Trophoblast cell (in vitro differentiated cells and primary cell): ENCODE measurements at regions not wholly inside any gene's neighbourhood (a gene's known extent, or its start where the extent isn't known, plus 50 kb on each side); places are given as distances from the start of the nearest gene placed in this dataset.

Source experiments
- DNase-seq, 2 donors: peaks; one replicate each; pipeline ENCODE4 v3.0.0-alpha.2; 2016
- H2AFZ ChIP-seq: 2 replicates; pipeline ENCODE4 v1.6.1; 2013; ENCODE audit warnings: low read length, moderate library complexity, mild to moderate bottlenecking; ENCODE audit not compliant: insufficient read depth, poor library complexity
- H2AK5ac ChIP-seq: 2 replicates; pipeline ENCODE4 v1.6.1; 2013; ENCODE audit warnings: mild to moderate bottlenecking, low read length
- H2BK120ac ChIP-seq: 2 replicates; pipeline ENCODE4 v1.6.1; 2013; ENCODE audit warnings: low read length, mild to moderate bottlenecking, moderate library complexity; ENCODE audit not compliant: insufficient read depth, poor library complexity
- H2BK12ac ChIP-seq: 2 replicates; pipeline ENCODE4 v1.6.1; 2013; ENCODE audit warnings: mild to moderate bottlenecking, low read length, moderate library complexity
- H2BK5ac ChIP-seq: 2 replicates; pipeline ENCODE4 v1.6.1; 2013; ENCODE audit warnings: low read length, low read depth, moderate library complexity, mild to moderate bottlenecking; ENCODE audit not compliant: poor library complexity
- H3K14ac ChIP-seq: 2 replicates; pipeline ENCODE4 v1.6.1; 2013; ENCODE audit warnings: mild to moderate bottlenecking, low read length
- H3K18ac ChIP-seq: 2 replicates; pipeline ENCODE4 v1.6.1; 2013; ENCODE audit warnings: mild to moderate bottlenecking, low read length
- H3K23ac ChIP-seq: 2 replicates; pipeline ENCODE4 v1.6.1; 2013; ENCODE audit warnings: low read length
- H3K27ac ChIP-seq: 2 replicates; pipeline ENCODE4 v1.5.1; 2013; ENCODE audit warnings: low read depth, mild to moderate bottlenecking, inconsistent platforms, low read length, moderate library complexity
- H3K27me3 ChIP-seq: 2 replicates; pipeline ENCODE4 v1.6.1; 2013; ENCODE audit warnings: inconsistent platforms, mild to moderate bottlenecking, low read length, moderate library complexity; ENCODE audit not compliant: insufficient read depth
- H3K36me3 ChIP-seq, 2 experiments: 1 replicate in 1 of 2; 2 replicates in 1 of 2; pipeline ENCODE4 v1.6.1; 2013; ENCODE audit warnings: low read length in 2 of 2, mild to moderate bottlenecking in 2 of 2, moderate library complexity in 1 of 2; ENCODE audit not compliant: insufficient read depth in 2 of 2, control insufficient read depth in 1 of 2
- H3K4ac ChIP-seq: 2 replicates; pipeline ENCODE4 v1.6.1; 2013; ENCODE audit warnings: low read depth, mild to moderate bottlenecking, low read length, moderate library complexity
- H3K4me1 ChIP-seq, 2 experiments: 1 replicate in 1 of 2; 2 replicates in 1 of 2; pipeline ENCODE4 v1.6.1; 2013; ENCODE audit warnings: low read length in 2 of 2, mild to moderate bottlenecking in 2 of 2, moderate library complexity in 1 of 2; ENCODE audit not compliant: insufficient read depth in 2 of 2, control insufficient read depth in 1 of 2
- H3K4me2 ChIP-seq: 2 replicates; pipeline ENCODE4 v1.6.1; 2013; ENCODE audit warnings: inconsistent platforms, mild to moderate bottlenecking, low read length, moderate library complexity
- H3K4me3 ChIP-seq: 2 replicates; pipeline ENCODE4 v1.5.1; 2013; ENCODE audit warnings: mild to moderate bottlenecking, low read depth, low read length, inconsistent platforms
- H3K79me1 ChIP-seq: one replicate; pipeline ENCODE4 v1.6.1; 2013; ENCODE audit warnings: low read length
- H3K79me2 ChIP-seq: 2 replicates; pipeline ENCODE4 v1.6.1; 2013; ENCODE audit warnings: low read length, mild to moderate bottlenecking; ENCODE audit not compliant: control insufficient read depth, insufficient read depth, poor library complexity
- H3K9ac ChIP-seq: 2 replicates; pipeline ENCODE4 v1.6.1; 2013; ENCODE audit warnings: mild to moderate bottlenecking, low read length
- H3K9me3 ChIP-seq: 2 replicates; pipeline ENCODE4 v1.6.1; 2013; ENCODE audit warnings: low read depth, mild to moderate bottlenecking, control low read depth, inconsistent platforms, low read length; ENCODE audit not compliant: insufficient read depth
- H4K12ac ChIP-seq: 2 replicates; pipeline ENCODE4 v1.6.1; 2013; ENCODE audit warnings: low read depth, mild to moderate bottlenecking, low read length, moderate library complexity
- H4K8ac ChIP-seq: 2 replicates; pipeline ENCODE4 v1.6.1; 2013; ENCODE audit warnings: low read depth, mild to moderate bottlenecking, low read length, moderate library complexity
- H4K91ac ChIP-seq: one replicate; pipeline ENCODE4 v1.6.1; 2013; ENCODE audit warnings: low read depth, mild to moderate bottlenecking, low read length, moderate library complexity
- WGBS: extraction: QIAGEN DNeasy Blood & Tissue Kit; methylation state at CpG from one replicate; pipeline ENCODE4 v1.1.7; 2013; ENCODE audit warnings: missing lambda C conversion rate; ENCODE audit not compliant: insufficient read length, insufficient coverage; ENCODE audit errors: extremely low coverage; 5-methylcytosine and 5-hydroxymethylcytosine counted together

DNA sequence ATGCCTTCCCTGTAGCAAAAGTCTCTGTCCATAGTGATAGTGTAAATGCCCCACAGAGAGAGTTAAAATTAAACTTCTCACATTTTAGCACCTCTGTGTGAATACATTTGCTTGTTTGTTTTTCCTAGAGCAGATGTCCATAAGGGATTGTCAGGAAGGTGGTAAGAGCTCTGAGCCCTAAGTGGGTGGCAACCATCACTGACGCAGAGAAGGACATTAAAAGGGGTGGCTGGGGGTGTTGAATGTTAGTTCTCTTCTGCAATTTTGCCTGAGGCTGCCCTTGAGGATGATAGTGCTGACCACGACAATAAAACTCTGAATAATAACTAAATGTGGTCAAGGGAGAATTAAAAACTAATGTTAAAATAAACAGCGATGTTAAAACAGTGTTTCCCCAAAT is 174.3 kb upstream of the ID4 start:
- H3K4ac ChIP-seq = no peak overlapping the region
- H3K79me1 ChIP-seq = no peaks in the 10 kb centered on the region
- H3K9ac ChIP-seq = no peak overlapping the region
- H2AK5ac ChIP-seq = no peak overlapping the region
- H2AFZ ChIP-seq = no peak overlapping the region
- H3K79me2 ChIP-seq = no peaks in the 10 kb centered on the region
- no peak overlapping the region for H2BK12ac ChIP-seq
- no peak overlapping the region for H3K14ac ChIP-seq
- H4K91ac ChIP-seq = no peak overlapping the region
- H3K4me3 ChIP-seq = no peak overlapping the region
- H2BK120ac ChIP-seq = no peak overlapping the region
- no peak overlapping the region for H4K12ac ChIP-seq
- no peak overlapping the region for H3K23ac ChIP-seq
- DNase-seq = no peak
- H3K4me2 ChIP-seq = no peak overlapping the region
- WGBS = no CpG with 5 or more reads among the region's 3 CpGs
- H3K4me1 ChIP-seq = no peaks in the 10 kb centered on the region
- no peak overlapping the region for H3K27ac ChIP-seq
- no peak overlapping the region for H4K8ac ChIP-seq
- H3K27me3 ChIP-seq = no peaks in the 10 kb centered on the region
- no peak overlapping the region for H2BK5ac ChIP-seq
- H3K18ac ChIP-seq = no peak overlapping the region
- no peaks in the 10 kb centered on the region for H3K9me3 ChIP-seq
- H3K36me3 ChIP-seq = no peaks in the 10 kb centered on the region

DNA sequence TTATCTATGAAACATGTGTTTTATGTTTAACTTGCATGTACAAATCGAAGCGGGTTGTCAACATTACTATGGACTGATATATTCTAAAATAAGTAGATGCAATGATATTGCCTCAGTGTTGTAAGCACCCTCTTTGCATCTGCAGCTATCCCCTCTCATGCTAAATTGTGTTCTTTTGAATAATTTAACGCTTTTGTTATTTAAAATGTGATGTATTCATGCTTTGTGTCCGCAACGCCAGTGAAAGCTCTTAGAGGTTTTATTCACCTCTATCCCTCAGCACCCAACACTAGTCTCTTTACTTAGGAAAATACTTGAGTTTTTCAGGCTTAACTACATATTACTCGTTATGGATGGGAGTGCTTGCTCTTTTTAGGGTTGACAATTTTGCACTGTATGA is 173.7 kb upstream of the ID4 start:
- Histone ChIP-seq H3K9ac (no peak overlapping the region), H4K8ac (no peak overlapping the region), H3K36me3 (no peaks in the 10 kb centered on the region), H2BK5ac (no peak overlapping the region), H2AK5ac (no peak overlapping the region), H3K27ac (no peak overlapping the region), H3K4me3 (no peak overlapping the region), H3K4me1 (no peaks in the 10 kb centered on the region), H3K79me1 (no peaks in the 10 kb centered on the region), H2AFZ (no peak overlapping the region), H3K4ac (no peak overlapping the region), H3K14ac (no peak overlapping the region), H3K79me2 (no peaks in the 10 kb centered on the region), H2BK12ac (no peak overlapping the region), H3K27me3 (no peaks in the 10 kb centered on the region), H3K9me3 (no peaks in the 10 kb centered on the region), H2BK120ac (no peak overlapping the region), H3K23ac (no peak overlapping the region), H4K12ac (no peak overlapping the region), H3K18ac (no peak overlapping the region), H3K4me2 (no peak overlapping the region), H4K91ac (no peak overlapping the region)
- WGBS = no CpG with 5 or more reads among the region's 6 CpGs
- DNase-seq = no peak

DNA sequence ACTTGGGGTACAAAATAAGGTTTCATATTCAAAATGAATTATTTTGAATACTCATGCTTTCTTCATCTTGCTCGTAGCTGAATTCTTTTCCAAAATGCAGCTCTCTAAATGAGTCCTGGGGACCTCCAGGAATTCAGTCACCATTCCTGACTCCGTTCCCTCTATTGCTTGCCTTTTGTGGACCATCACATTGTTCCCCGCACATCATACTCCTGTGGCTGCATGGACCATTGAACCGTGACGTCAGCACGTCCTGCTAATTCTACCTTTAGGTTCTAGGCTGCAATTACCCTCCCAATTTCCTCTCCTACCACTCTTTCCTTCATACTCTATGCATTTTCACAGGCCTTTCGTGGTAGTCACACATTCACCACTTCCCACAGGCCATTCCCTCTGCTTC is 173.1 kb upstream of the ID4 start:
- H2BK5ac ChIP-seq = no peak overlapping the region
- H3K23ac ChIP-seq = no peak overlapping the region
- no peaks in the 10 kb centered on the region for H3K9me3 ChIP-seq
- no peaks in the 10 kb centered on the region for H3K4me1 ChIP-seq
- no peak overlapping the region for H3K14ac ChIP-seq
- no peak overlapping the region for H4K91ac ChIP-seq
- H3K4me3 ChIP-seq = no peak overlapping the region
- H3K79me1 ChIP-seq = no peaks in the 10 kb centered on the region
- no CpG with 5 or more reads among the region's 7 CpGs for WGBS
- H4K8ac ChIP-seq = no peak overlapping the region
- no peak overlapping the region for H3K4ac ChIP-seq
- H3K79me2 ChIP-seq = no peaks in the 10 kb centered on the region
- no peak overlapping the region for H2AFZ ChIP-seq
- H3K9ac ChIP-seq = no peak overlapping the region
- H3K4me2 ChIP-seq = no peak overlapping the region
- H4K12ac ChIP-seq = no peak overlapping the region
- H3K36me3 ChIP-seq = no peaks in the 10 kb centered on the region
- no peaks in the 10 kb centered on the region for H3K27me3 ChIP-seq
- H3K27ac ChIP-seq = no peak overlapping the region
- no peak overlapping the region for H2BK120ac ChIP-seq
- H2AK5ac ChIP-seq = no peak overlapping the region
- no peak for DNase-seq
- H2BK12ac ChIP-seq = no peak overlapping the region
- H3K18ac ChIP-seq = no peak overlapping the region

DNA sequence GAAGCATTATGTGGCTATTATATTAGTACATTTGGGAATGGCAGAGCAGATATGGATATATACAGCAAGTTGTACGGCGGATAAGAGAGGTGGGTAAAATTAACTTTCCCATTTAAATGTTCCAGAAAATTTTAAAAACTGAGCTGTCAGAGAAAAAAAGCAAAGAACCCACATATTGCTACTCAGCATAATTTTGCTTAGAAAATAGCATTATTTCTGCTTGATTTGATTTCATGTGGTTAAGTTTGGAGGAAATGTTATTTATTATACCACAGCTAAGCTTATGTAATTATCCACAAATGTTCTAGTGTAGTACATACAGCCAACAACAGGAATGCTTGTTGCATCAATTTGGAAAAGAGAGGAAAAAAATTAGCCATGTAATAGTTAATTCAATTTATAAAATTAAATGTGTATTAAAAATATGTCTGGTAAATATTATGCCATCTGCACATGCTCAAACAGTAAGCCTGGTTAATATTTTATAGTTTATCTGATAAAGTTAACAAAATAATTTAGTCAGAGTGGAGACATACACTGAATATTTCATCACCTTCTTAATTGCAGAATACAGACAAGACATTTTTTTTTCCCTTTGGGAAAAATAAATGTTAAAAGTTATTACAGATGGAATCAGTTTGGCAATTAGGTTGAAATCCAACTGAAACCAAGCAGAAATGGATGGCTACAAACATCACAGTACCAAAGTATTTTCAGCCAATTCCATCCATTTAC is 172.1 kb upstream of the ID4 start:
- Histone ChIP-seq H2AFZ (no peak overlapping the region), H2BK12ac (no peak overlapping the region), H3K4me3 (no peak overlapping the region), H3K4me1 (no peaks in the 10 kb centered on the region), H3K4me2 (no peak overlapping the region), H3K9ac (no peak overlapping the region), H3K36me3 (no peaks in the 10 kb centered on the region), H3K27ac (no peak overlapping the region), H3K23ac (no peak overlapping the region), H3K79me1 (no peaks in the 10 kb centered on the region), H3K18ac (no peak overlapping the region), H3K14ac (no peak overlapping the region), H4K91ac (no peak overlapping the region), H3K27me3 (no peaks in the 10 kb centered on the region), H2AK5ac (no peak overlapping the region), H2BK120ac (no peak overlapping the region), H3K9me3 (no peaks in the 10 kb centered on the region), H4K8ac (no peak overlapping the region), H2BK5ac (no peak overlapping the region), H3K79me2 (no peaks in the 10 kb centered on the region), H4K12ac (no peak overlapping the region), H3K4ac (no peak overlapping the region)
- WGBS = no CpG with 5 or more reads among the region's 2 CpGs
- no peak for DNase-seq
